GM21526 (cell line): ENCODE measurements at regions not wholly inside any gene's neighbourhood (a gene's known extent, or its start where the extent isn't known, plus 50 kb on each side); places are given as distances from the start of the nearest gene placed in this dataset.
A peak's percentile ranks its signal among the peaks of the same experiment; 100 is the strongest.

ENCODE experiments used
- ATAC-seq: cut with Tn5 transposase; IDR thresholded peaks from one replicate; pipeline ENCODE4 v1.9.1; 2021; ENCODE audit warnings: moderate library complexity; ENCODE audit not compliant: unreplicated experiment, low FRiP score

- ATAC-seq, result no peak
These were observed 198.7 kb upstream of the EEA1 start for GRCh38 chr12:93127582-93128331.

- ATAC-seq, result no peak
These were observed 199.2 kb upstream of the EEA1 start for GRCh38 chr12:93128332-93128707.

- no peak for ATAC-seq
These were observed 201.4 kb upstream of the EEA1 start for GRCh38 chr12:93130366-93131054.

- no peak for ATAC-seq
These were observed 204.3 kb upstream of the EEA1 start for GRCh38 chr12:93133361-93133760.

- ATAC-seq, result no peak
These were observed 205.2 kb upstream of the EEA1 start for GRCh38 chr12:93134175-93134890.

- no peak for ATAC-seq
These were observed 205.8 kb upstream of the EEA1 start for GRCh38 chr12:93134893-93135285.

GRCh38 chr12:93135286-93136239, 206.5 kb upstream of the EEA1 start:
- ATAC-seq, result no peak

GRCh38 chr12:93136253-93137055, 207.4 kb upstream of the EEA1 start:
- no peak for ATAC-seq

- ATAC-seq, result no peak
These were observed 208.8 kb upstream of the EEA1 start for GRCh38 chr12:93137656-93138612.

GRCh38 chr12:93139028-93139665, 210.1 kb upstream of the EEA1 start:
- peak; percentile 58 for ATAC-seq

- ATAC-seq, result no peak
These were observed 211.2 kb upstream of the EEA1 start for GRCh38 chr12:93140325-93140724.

- no peak for ATAC-seq
These were observed 211.7 kb upstream of the EEA1 start for GRCh38 chr12:93140801-93141200.

GRCh38 chr12:93142881-93143280, 213.8 kb upstream of the EEA1 start:
- ATAC-seq, result no peak

GRCh38 chr12:93144109-93144508, 215.0 kb upstream of the EEA1 start:
- ATAC-seq, result no peak

- no peak for ATAC-seq
These were observed 216.0 kb upstream of the EEA1 start for GRCh38 chr12:93145086-93145485.

GRCh38 chr12:93146263-93146939, 217.3 kb upstream of the EEA1 start:
- ATAC-seq, result no peak

GRCh38 chr12:93146970-93147369, 217.9 kb upstream of the EEA1 start:
- ATAC-seq, result no peak

GRCh38 chr12:93148412-93148811, 219.3 kb upstream of the EEA1 start:
- ATAC-seq, result no peak
